MM.1S (cell line): ENCODE measurements at regions not wholly inside any gene's neighbourhood (a gene's known extent, or its start where the extent isn't known, plus 50 kb on each side); places are given as distances from the start of the nearest gene placed in this dataset.

ENCODE experiments used
- DNase-seq: peaks from one replicate; pipeline ENCODE4 v3.0.0-alpha.2; 2015
- H2AFZ ChIP-seq: fragments of 300-600 bp; sonication (generic); 2 replicates; pipeline ENCODE4 v1.6.0; 2016; ENCODE audit warnings: antibody characterized with exemption, low read length
- H3F3A ChIP-seq: fragments of 300-600 bp; sonication (generic); 2 replicates; pipeline ENCODE4 v1.6.1; 2016; ENCODE audit warnings: mild to moderate bottlenecking, antibody characterized with exemption, low read length, moderate library complexity, mixed read lengths; ENCODE audit not compliant: insufficient read depth
- H3K27ac ChIP-seq: fragments of 300-600 bp; sonication (generic); 2 replicates; pipeline ENCODE4 v1.5.1; 2016; ENCODE audit warnings: mild to moderate bottlenecking, low read length
- H3K27me3 ChIP-seq: fragments of 300-600 bp; sonication (generic); replicated peaks from 2 replicates; pipeline ENCODE4 v1.6.0; 2016; ENCODE audit warnings: low read length; ENCODE audit not compliant: insufficient read depth
- H3K36me3 ChIP-seq: fragments of 300-600 bp; sonication (generic); replicated peaks from 2 replicates; pipeline ENCODE4 v1.6.1; 2016; ENCODE audit warnings: mild to moderate bottlenecking, low read length, mixed read lengths; ENCODE audit not compliant: insufficient read depth
- H3K4me1 ChIP-seq: fragments of 300-600 bp; sonication (generic); 2 replicates; pipeline ENCODE4 v1.6.1; 2016; ENCODE audit warnings: low read length, mixed read lengths
- H3K4me2 ChIP-seq: fragments of 300-600 bp; sonication (generic); 2 replicates; pipeline ENCODE4 v1.6.0; 2016; ENCODE audit warnings: low read depth, low read length
- H3K4me3 ChIP-seq: fragments of 300-600 bp; sonication (generic); 2 replicates; pipeline ENCODE4 v1.5.1; 2016; ENCODE audit warnings: low read length, mixed read lengths
- H3K79me2 ChIP-seq: fragments of 300-600 bp; sonication (generic); 2 replicates; pipeline ENCODE4 v1.6.1; 2016; ENCODE audit warnings: mixed run types, low read length, mixed read lengths
- H3K9ac ChIP-seq: fragments of 300-600 bp; sonication (generic); 2 replicates; pipeline ENCODE4 v1.6.1; 2016; ENCODE audit warnings: low read length, mixed read lengths
- H3K9me2 ChIP-seq: fragments of 300-600 bp; sonication (generic); replicated peaks from 2 replicates; pipeline ENCODE4 v1.6.1; 2016; ENCODE audit warnings: mild to moderate bottlenecking, low read length, mixed read lengths; ENCODE audit not compliant: insufficient read depth
- H3K9me3 ChIP-seq: fragments of 300-600 bp; sonication (generic); replicated peaks from 2 replicates; pipeline ENCODE4 v1.6.1; 2016; ENCODE audit warnings: mild to moderate bottlenecking, low read length, mixed read lengths; ENCODE audit not compliant: insufficient read depth
- H4K20me1 ChIP-seq: fragments of 300-600 bp; sonication (generic); 2 replicates; pipeline ENCODE4 v1.6.1; 2016; ENCODE audit warnings: mild to moderate bottlenecking, low read length, moderate library complexity, mixed read lengths; ENCODE audit not compliant: insufficient read depth
- CTCF ChIP-seq: fragments of 300-600 bp; sonication (generic); IDR thresholded peaks from 2 replicates; pipeline ENCODE4 v1.5.1; 2016; ENCODE audit warnings: antibody characterized with exemption, low read length, mixed read lengths
- EZH2 ChIP-seq: fragments of 300-600 bp; sonication (generic); optimal IDR thresholded peaks from 2 replicates; pipeline ENCODE3; 2017; ENCODE audit warnings: low read depth, mild to moderate bottlenecking, antibody characterized with exemption, low read length, mixed read lengths
- EZH2phosphoT487 ChIP-seq: fragments of 300-600 bp; sonication (generic); IDR thresholded peaks from 2 replicates; pipeline ENCODE4 v1.6.1; 2018; ENCODE audit warnings: antibody characterized with exemption, low read length

GRCh38 chr1:90201467-90202358, 206.8 kb downstream of the ZNF326 start:
- no peaks in the 10 kb centered on the region for H3K9me3 ChIP-seq

GRCh38 chr1:90200646-90201205, 205.8 kb downstream of the ZNF326 start:
- Histone ChIP-seq H4K20me1 (no peaks in the 10 kb centered on the region), H3K4me1 (peaks cover 19% of the 10 kb centered on the region), H3K9ac (no peak overlapping the region), H3K79me2 (no peaks in the 10 kb centered on the region), H3K36me3 (no peaks in the 10 kb centered on the region), H3K4me3 (no peak overlapping the region), H3K4me2 (no peak overlapping the region), H2AFZ (no peak overlapping the region), H3F3A (0 out of 2 replicates have a peak, but pooled peaks cover 3% of the 10 kb centered on the region), H3K27me3 (no peaks in the 10 kb centered on the region), H3K9me3 (no peaks in the 10 kb centered on the region), H3K9me2 (0 out of 2 replicates have a peak, but pooled peaks cover 2% of the 10 kb centered on the region), H3K27ac (no peak overlapping the region)
- no peak for DNase-seq
- no peak for TF ChIP-seq EZH2
- TF ChIP-seq CTCF: no peak
- no peak for TF ChIP-seq EZH2phosphoT487

More at GRCh38 chr1:90201467-90202358, 206.8 kb downstream of the ZNF326 start:
- H3K79me2 ChIP-seq: no peaks in the 10 kb centered on the region
- TF ChIP-seq CTCF (no peak), EZH2phosphoT487 (no peak), EZH2 (no peak)
- no peak overlapping the region for H3K4me2 ChIP-seq
- H3K4me3 ChIP-seq: no peak overlapping the region
- 0 out of 2 replicates have a peak, but pooled peaks cover 2% of the 10 kb centered on the region for H3K9me2 ChIP-seq
- no peaks in the 10 kb centered on the region for H4K20me1 ChIP-seq
- DNase-seq: no peak
- peaks cover 19% of the 10 kb centered on the region for H3K4me1 ChIP-seq
- H2AFZ ChIP-seq: no peak overlapping the region
- H3K27ac ChIP-seq: no peak overlapping the region
- H3K9ac ChIP-seq: no peak overlapping the region
- H3K36me3 ChIP-seq: no peaks in the 10 kb centered on the region
- 0 out of 2 replicates have a peak, but pooled peaks cover 3% of the 10 kb centered on the region for H3F3A ChIP-seq
- H3K27me3 ChIP-seq: no peaks in the 10 kb centered on the region

- no peaks in the 10 kb centered on the region for H3K27me3 ChIP-seq
- no peak overlapping the region for H3K27ac ChIP-seq
- TF ChIP-seq CTCF: no peak
- no peak for TF ChIP-seq EZH2
- no peak for TF ChIP-seq EZH2phosphoT487
- H3K79me2 ChIP-seq: no peaks in the 10 kb centered on the region
- H3K9me2 ChIP-seq: 0 out of 2 replicates have a peak, but pooled peaks cover 2% of the 10 kb centered on the region
- H3K4me3 ChIP-seq: no peak overlapping the region
- no peak overlapping the region for H2AFZ ChIP-seq
- peaks cover 4% of the 10 kb centered on the region for H3K4me1 ChIP-seq
- DNase-seq: no peak
- H3K4me2 ChIP-seq: no peak overlapping the region
- no peak overlapping the region for H3K9ac ChIP-seq
- H4K20me1 ChIP-seq: no peaks in the 10 kb centered on the region
- no peaks in the 10 kb centered on the region for H3K36me3 ChIP-seq
- no peaks in the 10 kb centered on the region for H3F3A ChIP-seq
- H3K9me3 ChIP-seq: no peaks in the 10 kb centered on the region
These were observed 203.9 kb downstream of the ZNF326 start for GRCh38 chr1:90198616-90199332.
